ENCODE measurements at regions not wholly inside any gene's neighbourhood (a gene's known extent, or its start where the extent isn't known, plus 50 kb on each side); places are given as distances from the start of the nearest gene placed in this dataset.
A peak's percentile ranks its signal among the peaks of the same experiment; 100 is the strongest.
"Not testable (repeated sequence)": the region's sequence is repeated elsewhere in the genome, so short reads cannot be mapped to it uniquely, and the experiment has no call there.

DNA sequence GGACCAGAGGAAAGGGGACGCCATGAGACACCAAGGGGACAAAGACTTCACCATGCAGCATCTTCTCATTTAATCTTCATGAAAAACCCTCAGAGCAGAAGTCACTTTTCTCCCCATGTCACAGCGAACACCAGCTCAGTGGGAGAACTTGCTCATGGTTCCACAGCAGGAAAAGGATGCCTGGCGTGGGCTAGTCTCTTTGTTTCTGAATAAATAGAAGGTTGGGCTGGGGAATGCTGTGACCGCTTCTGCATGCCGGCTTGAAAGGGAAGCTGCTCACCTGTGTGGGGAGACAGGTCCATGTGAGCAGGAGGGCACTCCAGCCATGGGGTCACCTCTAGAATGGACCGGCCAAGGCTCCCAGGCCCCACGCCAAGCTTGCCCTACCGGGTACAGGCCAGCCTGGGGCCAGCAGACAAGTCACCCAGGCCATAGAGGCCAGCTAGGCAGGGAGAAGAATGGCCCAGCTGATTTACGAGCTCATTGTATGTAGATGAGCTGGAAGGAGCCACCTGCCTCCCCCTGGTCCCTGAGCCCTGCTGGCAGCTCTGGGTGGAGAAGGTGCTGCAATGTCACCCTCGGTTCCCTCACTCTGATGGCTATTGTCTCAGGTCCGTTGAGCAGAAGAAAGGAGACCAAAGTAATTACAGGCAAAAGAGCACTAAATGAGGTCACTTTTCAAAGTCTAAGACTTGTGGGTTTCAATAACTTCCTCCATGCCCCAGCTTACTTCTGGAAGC is 82.0 kb upstream of the PDZD8 start:
- DNase-seq: no peak

GRCh38 chr10:117455346-117455745 is 80.1 kb upstream of the PDZD8 start:
- DNase-seq: no peak

DNA sequence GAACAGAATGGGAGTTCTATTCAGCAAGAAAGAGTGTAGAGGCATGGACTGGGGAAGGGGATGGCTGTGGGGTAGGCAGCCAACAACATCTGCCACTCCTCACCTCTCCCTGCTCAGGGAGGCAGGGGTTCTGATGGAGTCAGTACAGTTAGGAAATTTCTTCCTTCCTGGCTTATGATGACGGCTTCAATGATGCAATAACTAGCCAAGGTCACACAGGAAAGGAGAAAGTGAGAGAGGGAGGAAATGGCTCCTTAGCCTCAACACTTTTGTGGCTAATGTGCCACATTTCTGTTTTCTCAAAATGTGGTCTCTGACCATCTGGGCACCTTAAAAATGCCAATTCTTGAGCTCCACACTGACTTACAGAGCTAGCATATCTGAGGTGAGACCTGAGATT is 79.3 kb upstream of the PDZD8 start:
- DNase-seq: no peak

- not testable (repeated sequence) for DNase-seq
Measured at GRCh38 chr10:117453484-117453883, 78.2 kb upstream of the PDZD8 start.

GRCh38 chr10:117450940-117451339 is 75.7 kb upstream of the PDZD8 start:
- DNase-seq: no peak

GRCh38 chr10:117449636-117450035 is 74.4 kb upstream of the PDZD8 start:
- no peak for DNase-seq

- no peak for DNase-seq
Measured at GRCh38 chr10:117448802-117449201, 73.6 kb upstream of the PDZD8 start.

- no peak for DNase-seq
Measured at GRCh38 chr10:117445992-117446391, 70.8 kb upstream of the PDZD8 start.

DNA sequence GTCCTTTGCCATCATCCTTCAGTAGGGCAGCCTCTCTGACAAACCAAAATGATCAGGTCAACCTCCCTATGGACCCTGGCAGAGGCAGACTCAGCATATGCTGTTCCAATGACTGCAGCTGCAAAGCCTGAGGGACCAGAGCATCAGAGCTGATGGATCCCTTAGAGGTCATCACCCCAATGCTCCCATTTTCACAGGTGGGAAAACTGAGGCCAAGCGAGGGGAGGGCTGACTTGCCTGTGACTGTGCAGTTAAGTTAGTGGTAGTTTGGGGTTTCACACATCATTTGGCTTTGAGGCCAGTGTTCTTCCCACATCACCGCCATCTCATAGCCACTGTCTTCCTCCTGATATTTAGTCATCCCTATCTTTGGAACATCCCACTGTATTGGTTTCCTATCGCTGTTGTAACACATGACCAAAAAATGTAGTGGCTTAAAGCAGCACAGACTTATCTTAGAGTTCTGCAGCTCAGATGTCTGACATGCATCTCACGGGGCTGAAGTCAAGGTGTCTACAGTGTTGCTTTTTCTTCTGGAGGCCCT is 69.3 kb upstream of the PDZD8 start:
- DNase-seq: no peak

- no peak for DNase-seq
Measured at GRCh38 chr10:117443686-117444041, 68.4 kb upstream of the PDZD8 start.

- DNase-seq: peak; percentile 69
Measured at GRCh38 chr10:117442944-117443685, 67.9 kb upstream of the PDZD8 start.

DNA sequence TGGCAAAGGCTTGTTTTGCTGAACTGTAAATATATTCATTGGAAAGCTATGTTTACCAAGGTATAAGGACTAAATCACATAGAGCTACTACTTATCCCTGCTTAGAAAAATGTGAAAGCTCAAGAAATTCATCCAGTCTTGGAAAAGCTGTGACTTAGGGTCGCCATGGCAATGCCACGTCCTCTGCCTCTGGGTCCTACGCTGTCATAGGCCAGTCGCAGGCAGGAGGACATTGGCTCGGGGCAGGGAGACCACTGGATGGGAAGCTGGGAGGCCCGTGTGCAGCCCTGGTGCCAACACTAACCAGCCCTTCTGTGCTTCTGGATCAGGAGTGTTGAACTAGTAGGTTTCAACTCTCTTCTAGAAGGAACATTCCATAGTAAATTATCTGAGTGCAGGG is 67.3 kb upstream of the PDZD8 start:
- no peak for DNase-seq

DNA sequence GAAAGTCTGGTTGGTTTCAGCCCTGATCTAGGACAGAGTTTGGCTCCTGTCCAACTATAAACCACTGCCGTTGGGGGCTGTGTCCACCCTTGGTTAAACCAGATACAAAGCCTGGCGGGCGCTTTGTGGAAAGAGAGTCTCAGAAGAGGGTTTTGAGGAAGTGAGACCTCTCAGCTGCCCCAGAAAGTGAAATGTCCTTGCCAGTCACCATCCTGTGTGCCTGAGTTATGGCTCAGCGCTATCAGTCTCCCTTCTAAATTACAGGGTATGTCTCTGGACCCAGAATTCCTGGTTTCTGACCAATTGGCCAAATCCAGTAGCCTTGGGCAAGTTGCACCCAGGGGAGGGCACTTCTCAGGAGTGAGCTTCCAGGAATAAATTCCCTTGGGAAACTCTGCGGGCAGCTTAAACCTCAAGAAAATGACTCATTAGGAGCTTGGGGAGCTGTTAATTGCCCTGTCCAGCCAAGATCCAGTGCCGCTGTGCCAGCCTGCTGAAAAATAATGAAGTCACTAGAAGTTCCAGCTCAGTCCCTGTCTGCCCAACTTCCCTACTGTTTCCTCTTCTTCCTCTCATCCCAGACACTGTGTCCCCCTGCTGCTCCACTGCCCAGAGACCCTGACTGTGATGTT is 66.7 kb upstream of the PDZD8 start:
- DNase-seq: no peak

DNA sequence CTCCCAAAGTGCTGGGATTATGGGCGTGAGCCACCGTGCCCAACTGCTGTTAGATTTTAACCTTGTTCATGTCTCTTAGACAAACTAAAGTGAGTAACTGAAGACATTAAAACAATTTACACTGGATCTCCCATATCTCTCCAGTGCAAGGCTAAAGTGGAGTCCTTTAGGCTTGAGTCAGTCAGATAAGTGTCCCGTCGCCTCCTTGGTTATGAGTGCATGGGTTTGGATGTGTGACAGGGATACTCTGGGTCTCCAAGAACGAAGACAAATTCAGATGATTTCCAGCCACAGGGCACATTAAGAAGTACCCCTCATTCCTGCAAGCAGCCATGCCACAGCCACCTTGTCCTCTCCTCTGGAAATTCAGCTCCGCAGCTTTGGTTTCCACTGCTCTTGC is 66.1 kb upstream of the PDZD8 start:
- DNase-seq: no peak

DNA sequence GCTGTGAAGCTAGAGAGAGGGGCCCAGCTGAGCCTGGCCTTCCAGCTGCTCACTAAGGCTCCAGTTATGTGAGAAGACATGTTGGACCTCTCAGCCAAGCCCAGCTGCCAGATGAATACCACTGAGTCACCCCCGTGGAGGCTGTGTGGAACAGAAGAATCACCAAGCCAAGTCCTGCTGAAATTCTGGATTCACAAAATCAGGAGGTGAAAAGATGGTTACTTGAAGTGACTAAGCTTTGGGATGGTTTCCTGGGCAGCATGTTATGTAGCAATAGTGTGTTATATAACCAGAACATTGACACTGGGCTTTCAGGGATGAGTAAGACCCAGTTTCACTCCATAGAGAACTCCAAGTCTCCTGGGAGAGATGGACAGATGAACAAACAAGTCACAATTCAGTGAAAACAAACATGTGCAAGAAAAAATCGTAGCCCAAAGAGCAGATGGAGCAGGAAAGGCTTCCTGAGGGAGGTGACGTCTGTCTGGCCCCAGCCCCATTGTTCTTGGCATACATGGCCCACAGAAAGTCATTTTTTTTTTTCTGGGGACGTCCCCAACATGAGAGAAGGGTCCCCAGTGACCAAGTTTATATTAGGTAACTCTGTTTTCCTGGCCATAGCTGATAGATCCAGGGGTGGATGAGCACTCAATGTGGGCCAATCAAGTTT is 64.1 kb upstream of the PDZD8 start:
- no peak for DNase-seq

- no peak for DNase-seq
Measured at GRCh38 chr10:117432866-117433265, 57.6 kb upstream of the PDZD8 start.

DNA sequence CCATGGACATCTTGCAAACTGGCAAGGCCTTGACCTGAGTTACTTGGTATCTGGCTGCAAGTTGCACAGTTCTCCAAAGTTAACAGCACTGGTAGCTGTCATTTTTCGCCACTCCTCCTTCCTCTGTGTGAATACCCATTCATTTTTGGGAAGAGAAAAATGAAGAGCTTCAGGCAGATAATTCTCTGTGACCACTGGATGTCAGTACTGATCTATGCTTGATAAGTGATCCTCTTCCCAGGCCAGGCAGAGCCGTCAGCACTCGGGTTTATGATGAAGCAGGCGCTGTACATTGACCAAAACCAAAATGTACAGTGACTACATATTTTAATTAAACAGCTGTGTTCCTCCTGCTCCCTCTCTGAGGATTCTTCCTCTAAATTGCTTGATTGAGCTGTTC is 55.9 kb upstream of the PDZD8 start:
- no peak for DNase-seq

DNA sequence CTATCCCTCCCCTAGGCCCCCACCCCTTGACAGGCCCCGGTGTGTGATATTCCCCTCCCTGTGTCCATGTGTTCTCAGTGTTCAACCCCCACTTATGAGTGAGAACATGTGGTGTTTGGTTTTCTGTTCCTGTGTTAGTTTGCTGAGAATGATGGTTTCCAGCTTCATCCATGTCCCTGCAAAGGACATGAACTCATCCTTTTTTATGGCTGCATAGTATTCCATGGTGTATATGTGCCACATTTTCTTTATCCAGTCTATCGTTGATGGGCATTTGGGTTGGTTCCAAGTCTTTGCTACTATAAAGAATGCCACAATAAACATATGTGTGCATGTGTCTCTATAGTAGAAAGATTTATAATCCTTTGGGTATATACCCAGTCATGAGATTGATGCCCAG is 55.3 kb upstream of the PDZD8 start:
- DNase-seq: not testable (repeated sequence)

DNA sequence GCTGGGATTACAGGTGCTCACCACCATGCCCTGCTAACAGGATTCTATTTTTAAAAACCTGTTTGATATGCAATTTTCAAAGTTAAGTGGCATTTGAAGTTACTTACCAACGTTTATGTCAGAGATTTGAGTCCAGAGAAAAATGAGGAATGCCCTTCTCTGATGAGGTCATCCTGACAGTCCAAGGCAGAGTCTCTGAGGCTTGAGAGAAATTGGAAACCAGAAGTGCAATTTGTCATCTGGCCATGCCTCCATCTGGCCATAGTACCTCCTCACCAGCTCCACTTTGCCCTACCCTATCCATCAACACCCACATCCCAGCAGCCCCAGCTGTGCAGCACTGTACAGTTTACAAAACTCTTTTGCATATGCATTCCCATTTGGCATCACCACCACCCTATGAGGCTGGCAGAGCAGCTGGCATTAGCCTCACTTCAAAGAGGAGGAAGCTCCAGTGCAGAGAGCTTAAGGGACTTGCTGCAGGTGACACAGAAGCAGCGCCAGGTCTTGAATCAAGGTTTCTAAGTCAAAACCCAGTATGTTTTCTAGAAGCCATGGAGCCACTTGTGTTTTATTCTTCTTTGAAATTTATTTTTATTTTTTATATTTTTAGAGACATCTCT is 54.5 kb upstream of the PDZD8 start:
- no peak for DNase-seq

DNA sequence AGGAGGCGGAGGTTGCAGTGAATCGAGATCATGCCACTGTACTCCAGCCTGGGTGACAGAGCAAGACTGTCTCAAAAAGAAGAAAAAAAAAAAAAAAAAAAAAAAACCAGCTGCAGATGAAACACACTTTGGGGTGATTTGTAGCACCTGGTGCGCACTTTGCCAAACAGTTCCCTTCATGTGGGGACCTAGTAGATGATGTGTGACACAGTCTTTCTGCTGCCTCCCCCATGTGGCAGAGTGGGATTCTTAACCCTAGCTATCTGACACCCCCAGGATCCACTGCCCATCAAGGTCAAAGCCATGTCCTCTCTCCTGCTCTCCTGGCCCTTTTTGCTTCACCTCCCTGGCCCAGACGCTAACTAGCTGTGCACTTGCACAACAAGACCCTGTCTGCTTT is 52.1 kb upstream of the PDZD8 start:
- DNase-seq: no peak

GRCh38 chr10:117425974-117426566 is 50.8 kb upstream of the PDZD8 start:
- DNase-seq: no peak

DNA sequence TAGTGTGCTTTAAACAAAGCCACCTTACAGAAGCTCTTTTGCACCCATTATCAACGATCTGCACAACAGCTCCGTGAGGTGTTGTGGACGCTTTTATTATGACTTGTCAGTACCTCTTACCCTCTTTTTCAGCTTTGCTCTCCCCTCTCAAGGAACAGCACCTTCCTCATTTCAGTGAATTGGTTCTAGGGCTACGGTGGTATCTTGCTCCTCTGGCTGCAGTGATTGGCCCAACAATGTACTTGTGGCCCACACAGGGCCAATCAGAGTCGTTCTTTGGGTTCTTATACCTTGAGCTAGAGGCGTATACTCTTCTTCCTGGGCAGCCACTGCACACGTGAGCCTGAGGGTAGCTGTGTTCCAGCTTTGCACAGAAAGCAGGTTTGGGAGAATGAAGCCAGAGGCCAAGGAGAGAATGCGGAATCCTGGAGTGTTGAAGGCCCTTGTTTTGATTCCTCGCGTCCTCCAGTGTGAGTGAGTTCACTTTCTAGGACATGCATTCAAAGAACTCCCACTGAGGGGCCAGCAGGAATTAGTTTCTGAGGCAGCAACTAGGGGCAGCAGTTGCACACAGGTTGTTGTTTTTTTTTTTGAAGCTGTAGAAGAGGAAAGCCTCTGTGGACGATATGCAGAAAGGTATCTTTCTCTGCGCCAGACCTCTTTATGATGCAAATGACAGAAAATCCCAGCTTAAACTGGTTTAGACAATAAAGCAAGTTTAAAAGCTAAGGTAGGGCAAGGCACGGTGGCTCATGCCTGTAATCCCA is 49.8 kb upstream of the PDZD8 start:
- no peak for DNase-seq

Data from 8988T (cell line).